OCI-LY3 (cell line): ENCODE measurements at regions not wholly inside any gene's neighbourhood (a gene's known extent, or its start where the extent isn't known, plus 50 kb on each side); places are given as distances from the start of the nearest gene placed in this dataset.

ENCODE experiments used
- EZH2phosphoT487 ChIP-seq: fragments of 200-600 bp; shearing (Covaris generic); IDR thresholded peaks from 2 replicates; pipeline ENCODE4 v1.6.1; 2018; ENCODE audit warnings: antibody characterized with exemption, mixed run types, low read depth
- TF ChIP-seq, protein P1 (sequence below): fragments of 200-600, 300-600 bp; sonication (generic); IDR thresholded peaks from 2 replicates; pipeline ENCODE4 v1.5.1; 2014; ENCODE audit warnings: antibody characterized with exemption, low read length, low read depth

DNA sequence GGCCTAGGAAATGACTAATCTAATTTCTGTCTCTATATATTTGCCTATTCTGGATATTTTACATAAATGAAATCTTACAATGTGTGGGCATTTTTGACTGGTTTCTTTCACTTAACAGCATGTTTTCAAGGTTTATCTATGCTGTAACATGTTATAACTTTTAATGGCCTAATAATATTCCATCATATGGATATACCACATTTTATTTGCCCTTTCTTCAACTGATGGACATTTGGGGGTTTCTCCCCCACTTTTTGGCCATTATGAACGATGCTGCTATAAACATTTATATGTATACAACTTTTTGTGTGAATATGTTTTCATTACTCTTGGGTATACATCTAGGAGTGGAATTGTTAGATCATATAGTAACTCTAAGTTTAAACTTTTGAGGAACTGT is 357.3 kb upstream of the ADAMTS9 start:
- TF ChIP-seq, protein P1, sequence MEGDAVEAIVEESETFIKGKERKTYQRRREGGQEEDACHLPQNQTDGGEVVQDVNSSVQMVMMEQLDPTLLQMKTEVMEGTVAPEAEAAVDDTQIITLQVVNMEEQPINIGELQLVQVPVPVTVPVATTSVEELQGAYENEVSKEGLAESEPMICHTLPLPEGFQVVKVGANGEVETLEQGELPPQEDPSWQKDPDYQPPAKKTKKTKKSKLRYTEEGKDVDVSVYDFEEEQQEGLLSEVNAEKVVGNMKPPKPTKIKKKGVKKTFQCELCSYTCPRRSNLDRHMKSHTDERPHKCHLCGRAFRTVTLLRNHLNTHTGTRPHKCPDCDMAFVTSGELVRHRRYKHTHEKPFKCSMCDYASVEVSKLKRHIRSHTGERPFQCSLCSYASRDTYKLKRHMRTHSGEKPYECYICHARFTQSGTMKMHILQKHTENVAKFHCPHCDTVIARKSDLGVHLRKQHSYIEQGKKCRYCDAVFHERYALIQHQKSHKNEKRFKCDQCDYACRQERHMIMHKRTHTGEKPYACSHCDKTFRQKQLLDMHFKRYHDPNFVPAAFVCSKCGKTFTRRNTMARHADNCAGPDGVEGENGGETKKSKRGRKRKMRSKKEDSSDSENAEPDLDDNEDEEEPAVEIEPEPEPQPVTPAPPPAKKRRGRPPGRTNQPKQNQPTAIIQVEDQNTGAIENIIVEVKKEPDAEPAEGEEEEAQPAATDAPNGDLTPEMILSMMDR: no peak
- TF ChIP-seq EZH2phosphoT487: no peak
